ENCODE measurements at regions not wholly inside any gene's neighbourhood (a gene's known extent, or its start where the extent isn't known, plus 50 kb on each side); places are given as distances from the start of the nearest gene placed in this dataset.

DNA sequence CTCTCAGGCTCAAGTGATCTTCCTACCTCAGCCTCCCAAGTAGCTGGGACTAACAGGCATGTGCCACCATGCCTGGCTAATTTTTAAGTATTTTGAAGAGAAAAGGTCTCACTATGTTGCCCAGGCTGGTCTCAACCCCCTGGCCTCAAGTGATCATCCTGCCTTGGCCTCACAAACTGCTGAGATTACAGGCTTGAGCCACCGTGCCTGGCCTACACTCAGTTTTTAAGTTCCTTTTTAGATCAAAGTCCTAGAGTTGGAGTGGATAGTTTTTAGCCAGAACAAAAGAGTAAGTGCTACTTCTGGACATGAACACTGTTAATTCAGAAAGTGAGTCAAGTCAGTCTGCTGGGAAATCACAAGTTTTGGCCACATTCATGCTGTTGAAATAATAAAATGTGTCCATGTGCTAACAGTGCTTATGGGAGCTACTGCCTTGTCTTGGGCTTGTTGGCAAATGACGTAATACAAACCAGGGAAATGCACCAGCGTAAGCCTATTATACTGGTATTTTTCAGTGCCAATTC is 84.2 kb downstream of the NDUFS5 start:
- no peak overlapping the region for H3K4me3 Mint-ChIP-seq
- H3K27me3 Mint-ChIP-seq (ENCODE audit: low read depth) = peaks cover 2% of the 10 kb centered on the region
- no peaks in the 10 kb centered on the region for H3K9me3 Mint-ChIP-seq (ENCODE audit: insufficient read depth)
- ATAC-seq = no peak
- H3K27ac Mint-ChIP-seq = no peak overlapping the region
- POLR2A ChIA-PET = no interaction called here
- DNase-seq = no peak
- H3K4me1 Mint-ChIP-seq (ENCODE audit: low read depth) = no peaks in the 10 kb centered on the region
- H3K36me3 Mint-ChIP-seq (ENCODE audit: low read depth) = no peaks in the 10 kb centered on the region
- CTCF ChIA-PET = interaction anchor here (0.8 to 2.1 kb wide), 4 partner anchors 11 to 81 kb away, joined by 3 to 10 read pairs (median 6); no protein-coding TSS in a partner anchor

- peaks cover 2% of the 10 kb centered on the region for H3K27me3 Mint-ChIP-seq (ENCODE audit: low read depth)
- DNase-seq = no peak
- no peak for ATAC-seq
- ChIA-PET CTCF (interaction anchor here (0.8 to 2.1 kb wide), 5 partner anchors 12 to 81 kb away, joined by 3 to 10 read pairs (median 3); no protein-coding TSS in a partner anchor), POLR2A (no interaction called here)
- H3K36me3 Mint-ChIP-seq (ENCODE audit: low read depth) = no peaks in the 10 kb centered on the region
- H3K9me3 Mint-ChIP-seq (ENCODE audit: insufficient read depth) = no peaks in the 10 kb centered on the region
- no peak overlapping the region for H3K4me3 Mint-ChIP-seq
- no peak overlapping the region for H3K27ac Mint-ChIP-seq
- H3K4me1 Mint-ChIP-seq (ENCODE audit: low read depth) = no peaks in the 10 kb centered on the region
Observed at GRCh38 chr1:39110882-39111281, 84.7 kb downstream of the NDUFS5 start.

DNA sequence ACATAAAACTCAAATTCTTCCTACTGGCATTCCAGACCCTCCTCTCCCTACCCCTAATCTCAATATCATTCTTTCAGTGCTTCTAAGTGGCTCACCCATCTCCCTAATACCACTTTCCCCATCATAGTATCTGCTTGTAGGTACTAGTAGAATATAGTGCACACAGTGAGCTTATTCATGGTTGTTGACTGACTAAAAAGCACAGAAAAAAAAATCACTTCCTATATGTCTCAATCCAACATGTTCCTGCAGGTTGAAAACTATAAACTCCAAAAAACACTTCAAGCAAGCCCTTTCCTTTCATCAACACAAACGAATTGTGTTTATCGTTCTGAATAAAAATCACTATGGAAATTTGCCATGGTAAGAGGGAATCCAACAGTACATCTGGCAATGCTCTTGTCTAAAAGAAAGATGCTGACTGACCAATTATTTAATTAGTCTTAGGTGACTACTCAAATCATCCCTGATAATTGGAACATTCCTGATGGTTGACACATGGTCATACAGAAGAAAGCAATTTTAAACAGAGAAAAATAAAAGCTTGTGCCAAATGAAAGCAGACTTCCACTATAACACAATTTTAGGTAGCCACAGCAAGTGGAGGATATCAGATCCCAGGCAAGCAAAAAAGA is 87.1 kb downstream of the NDUFS5 start:
- no peak overlapping the region for H3K4me3 Mint-ChIP-seq
- H3K27ac Mint-ChIP-seq = no peak overlapping the region
- H3K9me3 Mint-ChIP-seq (ENCODE audit: insufficient read depth) = no peaks in the 10 kb centered on the region
- H3K4me1 Mint-ChIP-seq (ENCODE audit: low read depth) = no peaks in the 10 kb centered on the region
- H3K27me3 Mint-ChIP-seq (ENCODE audit: low read depth) = no peaks in the 10 kb centered on the region
- ChIA-PET CTCF (interaction anchor here (0.8 to 2.6 kb wide), 4 partner anchors 9 to 79 kb away, joined by 3 to 6 read pairs (median 5); no protein-coding TSS in a partner anchor), POLR2A (no interaction called here)
- ATAC-seq (no peak), DNase-seq (no peak)
- H3K36me3 Mint-ChIP-seq (ENCODE audit: low read depth) = no peaks in the 10 kb centered on the region

GRCh38 chr1:39115271-39116110 is 89.0 kb upstream of the MACF1 start:
- no peaks in the 10 kb centered on the region for H3K4me1 Mint-ChIP-seq (ENCODE audit: low read depth)
- POLR2A ChIA-PET = no interaction called here
- H3K9me3 Mint-ChIP-seq (ENCODE audit: insufficient read depth) = no peaks in the 10 kb centered on the region
- H3K27ac Mint-ChIP-seq = no peak overlapping the region
- no peaks in the 10 kb centered on the region for H3K36me3 Mint-ChIP-seq (ENCODE audit: low read depth)
- no peak for DNase-seq
- H3K27me3 Mint-ChIP-seq (ENCODE audit: low read depth) = no peaks in the 10 kb centered on the region
- CTCF ChIA-PET = interaction anchor here (1.1 kb wide), 1 partner anchor 69 kb away, joined by 3 read pairs; no protein-coding TSS in a partner anchor
- ATAC-seq = no peak
- no peak overlapping the region for H3K4me3 Mint-ChIP-seq

- Mint-ChIP-seq H3K4me1 (ENCODE audit: low read depth) (no peaks in the 10 kb centered on the region), H3K27me3 (ENCODE audit: low read depth) (no peaks in the 10 kb centered on the region), H3K36me3 (ENCODE audit: low read depth) (no peaks in the 10 kb centered on the region), H3K27ac (no peak overlapping the region), H3K4me3 (no peak overlapping the region), H3K9me3 (ENCODE audit: insufficient read depth) (no peaks in the 10 kb centered on the region)
- ATAC-seq (no peak), DNase-seq (no peak)
- CTCF ChIA-PET = interaction anchor here (1.1 to 1.4 kb wide), 3 partner anchors 12 to 142 kb away, joined by 3 read pairs; no protein-coding TSS in a partner anchor
- POLR2A ChIA-PET = no interaction called here
Observed at GRCh38 chr1:39116116-39116607, 88.3 kb upstream of the MACF1 start.

DNA sequence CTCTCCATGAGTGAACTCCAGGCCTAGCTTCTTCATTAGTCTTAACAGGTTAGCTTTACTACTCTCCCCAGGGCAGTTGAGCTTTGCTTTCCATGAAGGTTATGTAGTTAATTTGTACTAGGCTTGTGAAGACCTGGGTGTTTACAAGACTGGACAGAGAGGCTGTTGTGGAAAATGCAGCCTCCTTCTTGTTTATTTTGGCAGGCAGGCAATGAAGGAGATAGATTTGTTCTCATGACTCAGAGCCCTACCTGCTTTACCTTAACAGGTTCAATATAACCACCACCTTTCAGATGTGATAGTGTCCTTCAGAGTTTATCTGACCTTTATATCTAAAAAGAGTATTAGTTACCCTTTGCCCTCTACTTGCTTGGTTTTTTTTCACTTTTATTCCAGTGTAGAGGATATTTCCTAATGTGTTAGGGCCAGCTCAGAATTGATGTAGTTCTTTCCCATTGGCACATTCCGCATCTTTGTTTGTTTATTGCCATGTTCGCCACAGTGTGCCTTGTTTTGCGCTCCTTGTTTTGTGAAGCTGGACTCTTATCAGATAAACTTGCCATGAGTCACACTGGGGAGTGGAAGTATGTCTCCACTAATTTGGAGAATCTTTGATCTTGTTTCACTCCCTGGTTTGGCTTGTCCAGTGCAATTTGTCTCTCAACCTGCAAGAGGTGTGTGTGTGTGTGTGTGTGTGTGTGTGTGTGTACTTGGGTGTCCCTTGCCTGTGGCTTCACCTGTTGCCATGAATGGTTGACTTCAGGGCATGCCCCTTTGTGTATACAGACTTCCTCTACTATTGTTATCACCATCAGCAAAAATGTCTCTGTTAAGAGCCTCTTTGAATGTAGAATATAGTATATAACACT is 87.4 kb upstream of the MACF1 start:
- ATAC-seq (no peak), DNase-seq (no peak)
- ChIA-PET CTCF (interaction anchor here (1.0 to 1.4 kb wide), 5 partner anchors 12 to 294 kb away, joined by 3 read pairs; no protein-coding TSS in a partner anchor), POLR2A (interaction anchor here (0.5 kb wide), 1 partner anchor 51 kb away, joined by 3 read pairs; no protein-coding TSS in a partner anchor)
- Mint-ChIP-seq H3K9me3 (ENCODE audit: insufficient read depth) (no peaks in the 10 kb centered on the region), H3K27me3 (ENCODE audit: low read depth) (no peaks in the 10 kb centered on the region), H3K4me3 (no peak overlapping the region), H3K36me3 (ENCODE audit: low read depth) (no peaks in the 10 kb centered on the region), H3K27ac (no peak overlapping the region), H3K4me1 (ENCODE audit: low read depth) (no peaks in the 10 kb centered on the region)

GRCh38 chr1:39117899-39118450 is 86.5 kb upstream of the MACF1 start:
- H3K4me3 Mint-ChIP-seq = no peak overlapping the region
- ChIA-PET CTCF (interaction anchor here (1.0 to 1.2 kb wide), 2 partner anchors 11 to 293 kb away, joined by 3 read pairs; no protein-coding TSS in a partner anchor), POLR2A (no interaction called here)
- ATAC-seq = no peak
- H3K36me3 Mint-ChIP-seq (ENCODE audit: low read depth) = no peaks in the 10 kb centered on the region
- H3K27ac Mint-ChIP-seq = no peak overlapping the region
- DNase-seq = no peak
- no peaks in the 10 kb centered on the region for H3K27me3 Mint-ChIP-seq (ENCODE audit: low read depth)
- no peaks in the 10 kb centered on the region for H3K4me1 Mint-ChIP-seq (ENCODE audit: low read depth)
- H3K9me3 Mint-ChIP-seq (ENCODE audit: insufficient read depth) = no peaks in the 10 kb centered on the region

DNA sequence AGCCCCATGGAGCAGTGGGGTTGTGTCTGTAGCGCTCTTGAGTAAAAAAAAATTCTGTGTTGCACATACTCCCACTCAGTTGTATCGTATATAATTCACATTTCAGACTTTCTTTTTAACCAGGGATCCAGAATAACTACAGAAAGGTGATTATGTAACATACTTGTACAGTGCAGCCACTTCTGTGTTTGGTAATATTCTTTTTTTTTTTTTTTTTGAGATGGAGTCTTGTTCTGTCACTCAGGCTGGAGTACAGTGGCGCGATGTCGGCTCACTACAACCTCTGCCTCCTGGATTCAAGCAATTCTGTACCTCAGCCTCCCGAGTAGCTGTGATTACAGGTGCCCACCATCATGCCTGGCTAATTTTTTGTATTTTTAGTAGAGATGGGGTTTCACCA is 82.4 kb upstream of the MACF1 start:
- Mint-ChIP-seq H3K36me3 (ENCODE audit: low read depth) (no peaks in the 10 kb centered on the region), H3K27me3 (ENCODE audit: low read depth) (no peaks in the 10 kb centered on the region), H3K27ac (no peak overlapping the region), H3K9me3 (ENCODE audit: insufficient read depth) (no peaks in the 10 kb centered on the region), H3K4me3 (no peak overlapping the region), H3K4me1 (ENCODE audit: low read depth) (no peaks in the 10 kb centered on the region)
- no peak for DNase-seq
- no peak for ATAC-seq
- ChIA-PET CTCF (no interaction called here), POLR2A (no interaction called here)

GRCh38 chr1:39124282-39124681 is 80.2 kb upstream of the MACF1 start:
- DNase-seq = no peak
- no peaks in the 10 kb centered on the region for H3K4me1 Mint-ChIP-seq (ENCODE audit: low read depth)
- no peaks in the 10 kb centered on the region for H3K27me3 Mint-ChIP-seq (ENCODE audit: low read depth)
- no peak overlapping the region for H3K4me3 Mint-ChIP-seq
- ATAC-seq = no peak
- ChIA-PET CTCF (interaction anchor here (0.7 to 1.0 kb wide), 2 partner anchors 33 to 169 kb away, joined by 3 read pairs; no protein-coding TSS in a partner anchor), POLR2A (no interaction called here)
- no peaks in the 10 kb centered on the region for H3K9me3 Mint-ChIP-seq (ENCODE audit: insufficient read depth)
- H3K36me3 Mint-ChIP-seq (ENCODE audit: low read depth) = no peaks in the 10 kb centered on the region
- H3K27ac Mint-ChIP-seq = no peak overlapping the region

DNA sequence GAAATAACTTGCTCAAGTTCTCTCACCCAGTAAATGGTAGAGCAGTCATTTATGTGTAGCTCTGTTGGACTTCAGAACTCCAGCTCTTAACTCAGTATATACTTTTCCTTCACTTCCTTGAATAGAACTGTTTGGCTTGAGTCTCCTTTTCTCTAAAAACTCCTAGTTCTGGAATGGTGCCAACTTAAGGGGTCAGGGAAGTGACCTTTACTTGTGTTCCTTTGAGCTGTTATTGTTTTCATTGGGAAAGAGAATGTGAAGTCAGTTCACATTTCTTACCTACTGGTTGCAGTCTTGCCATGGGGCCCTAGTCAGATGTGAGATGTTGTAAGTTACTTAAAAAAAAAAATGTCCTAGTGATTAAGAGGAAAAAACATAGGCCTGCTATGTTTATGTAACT is 77.0 kb upstream of the MACF1 start:
- DNase-seq (no peak), ATAC-seq (no peak)
- peaks cover 2% of the 10 kb centered on the region for H3K4me1 Mint-ChIP-seq (ENCODE audit: low read depth)
- H3K4me3 Mint-ChIP-seq = no peak overlapping the region
- POLR2A ChIA-PET = no interaction called here
- no peaks in the 10 kb centered on the region for H3K27me3 Mint-ChIP-seq (ENCODE audit: low read depth)
- H3K36me3 Mint-ChIP-seq (ENCODE audit: low read depth) = no peaks in the 10 kb centered on the region
- no peak overlapping the region for H3K27ac Mint-ChIP-seq
- CTCF ChIA-PET = interaction anchor here (0.9 to 1.5 kb wide), 2 partner anchors 29 to 56 kb away, joined by 3 to 4 read pairs; no protein-coding TSS in a partner anchor
- no peaks in the 10 kb centered on the region for H3K9me3 Mint-ChIP-seq (ENCODE audit: insufficient read depth)

DNA sequence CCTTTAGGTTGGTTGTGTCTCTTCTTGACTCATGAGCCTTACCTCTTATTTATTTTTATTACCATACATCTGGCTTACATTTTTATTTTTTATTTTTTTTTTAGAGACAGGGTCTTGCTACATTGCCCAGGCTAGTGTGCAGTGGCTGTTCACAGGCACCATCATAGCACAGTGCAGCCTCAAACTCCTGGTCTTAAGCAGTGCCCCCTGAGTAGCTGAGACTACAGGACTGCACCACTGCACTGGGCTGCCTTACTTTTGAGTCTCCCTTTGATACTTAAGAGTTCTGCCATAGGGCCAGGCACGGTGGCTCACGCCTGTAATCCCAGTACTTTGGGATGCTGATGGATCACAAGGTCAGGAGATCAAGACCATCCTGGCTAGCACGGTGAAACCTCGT is 76.4 kb upstream of the MACF1 start:
- no peak overlapping the region for H3K4me3 Mint-ChIP-seq
- DNase-seq (no peak), ATAC-seq (no peak)
- no peaks in the 10 kb centered on the region for H3K27me3 Mint-ChIP-seq (ENCODE audit: low read depth)
- CTCF ChIA-PET = interaction anchor here (0.8 to 2.7 kb wide), 6 partner anchors 10 to 131 kb away, joined by 3 to 12 read pairs (median 4); no protein-coding TSS in a partner anchor
- no peak overlapping the region for H3K27ac Mint-ChIP-seq
- H3K9me3 Mint-ChIP-seq (ENCODE audit: insufficient read depth) = no peaks in the 10 kb centered on the region
- no peaks in the 10 kb centered on the region for H3K36me3 Mint-ChIP-seq (ENCODE audit: low read depth)
- H3K4me1 Mint-ChIP-seq (ENCODE audit: low read depth) = peaks cover 2% of the 10 kb centered on the region
- POLR2A ChIA-PET = no interaction called here

Measured in activated CD8-positive, alpha-beta T cell treated with anti-CD3 and anti-CD28 coated beads, Interleukin-2, amount 10 ng/mL, durations not matched to agents 7 days and 5 days (primary cell).